ENCODE measurements at regions not wholly inside any gene's neighbourhood (a gene's known extent, or its start where the extent isn't known, plus 50 kb on each side); places are given as distances from the start of the nearest gene placed in this dataset.

- H3K27ac ChIP-seq (ENCODE audit: extremely low read length, insufficient read depth, low read length) = no peak overlapping the region
- intact Hi-C loops (cut with micrococcal nuclease; ENCODE audit: unreplicated experiment) = loop anchor here (10.0 kb wide), 1 partner anchor 180 kb away; no protein-coding TSS in a partner anchor
- no TSS peak for BruUV-seq (replicated peaks)
- H3K79me2 ChIP-seq (ENCODE audit: insufficient read depth, low read length) = no peaks in the 10 kb centered on the region
- no peaks in the 10 kb centered on the region for H3K4me1 ChIP-seq (ENCODE audit: insufficient read depth, low read length)
- no peak overlapping the region for H2AFZ ChIP-seq (ENCODE audit: low read length)
- POLR2A ChIA-PET = no interaction called here
- no peak overlapping the region for H3K4me2 ChIP-seq (ENCODE audit: low read depth, low read length)
- ATAC-seq (no peak), DNase-seq (ENCODE audit: low spot score) (no peak), FAIRE-seq (no peak)
- in situ Hi-C loops (cut with HindIII; ENCODE audit: extremely low pct_ligation_motif_present, low pct_unique_long_range_greater_than_20kb) = no loop called here
- no peaks in the 10 kb centered on the region for H4K20me1 ChIP-seq (ENCODE audit: insufficient read depth, low read length)
- TF ChIP-seq DZIP1 (CRISPR knock-in tag; IDR thresholded peaks at IDR 0.05) (no peak), GZF1 (CRISPR knock-in tag; IDR thresholded peaks at IDR 0.05) (no peak), NFIB (CRISPR knock-in tag; IDR thresholded peaks at IDR 0.05; ENCODE audit: borderline replicate concordance) (no peak), JARID2 (CRISPR knock-in tag; IDR thresholded peaks at IDR 0.05; ENCODE audit: insufficient replicate concordance) (no peak), THAP7 (CRISPR knock-in tag; IDR thresholded peaks at IDR 0.05) (no peak), ZNF629 (CRISPR knock-in tag; conservative IDR thresholded peaks at IDR 0.05) (no peak), ELF1 (CRISPR knock-in tag; IDR thresholded peaks at IDR 0.05) (no peak), CC2D1A (CRISPR knock-in tag; IDR thresholded peaks at IDR 0.05) (no peak), NR2F2 (IDR thresholded peaks at IDR 0.05; ENCODE audit: borderline replicate concordance, low read depth) (no peak), ZNF225 (CRISPR knock-in tag; IDR thresholded peaks at IDR 0.05) (no peak)
- no peak overlapping the region for H3K9ac ChIP-seq (ENCODE audit: insufficient read depth, low read depth, low read length)
- CTCF ChIA-PET (ENCODE audit: low intra/inter-chr PET ratio, low total read pairs) = no interaction called here
- no peaks in the 10 kb centered on the region for H3K27me3 ChIP-seq (ENCODE audit: control insufficient read depth in 1 of 2, insufficient read depth in 2 of 2, low read length in 2 of 2)
- no peaks in the 10 kb centered on the region for H3K36me3 ChIP-seq (replicated peaks in 1 of 2; ENCODE audit: control insufficient read depth in 1 of 2, insufficient read depth in 2 of 2, low read length in 2 of 2)
- H3K9me3 ChIP-seq (ENCODE audit: low read length) = no peaks in the 10 kb centered on the region
- WGBS (ENCODE audit: low lambda C conversion rate) = 81% methylated on average over 5 of the region's 5 CpGs
- H3K4me3 ChIP-seq (replicated peaks in 1 of 3; ENCODE audit: insufficient read depth in 1 of 3, low read depth in 2 of 3, low read length in 3 of 3) = no peak overlapping the region
Measured at GRCh38 chr3:102105193-102105592, 255.9 kb downstream of the NFKBIZ start.
